Liver (tissue), 7 donors: ENCODE measurements at regions not wholly inside any gene's neighbourhood (a gene's known extent, or its start where the extent isn't known, plus 50 kb on each side); places are given as distances from the start of the nearest gene placed in this dataset.

Experiments
- DNase-seq: peaks from one replicate; pipeline ENCODE4 v3.0.0-alpha.2; 2017; ENCODE audit warnings: low spot score
- H3K27ac ChIP-seq, 2 donors: one replicate each; pipeline ENCODE4 v1.7.0; 2013; ENCODE audit warnings: inconsistent platforms in 2 of 2, low read length in 2 of 2, control low read depth in 1 of 2, low read depth in 1 of 2, mild to moderate bottlenecking in 1 of 2
- H3K27me3 ChIP-seq, 4 donors: one replicate each; pipeline versions ENCODE4 v1.6.1 to v1.7.0; 2013; ENCODE audit warnings: low read length in 3 of 4, inconsistent platforms in 1 of 4, mild to moderate bottlenecking in 1 of 4, moderate library complexity in 1 of 4; ENCODE audit not compliant: control insufficient read depth in 4 of 4, insufficient read depth in 4 of 4
- H3K36me3 ChIP-seq, 4 donors: one replicate each; pipeline versions ENCODE4 v1.6.1 to v1.7.0; 2013; ENCODE audit warnings: low read length in 3 of 4, mild to moderate bottlenecking in 3 of 4, low read depth in 1 of 4, moderate library complexity in 1 of 4; ENCODE audit not compliant: control insufficient read depth in 4 of 4, insufficient read depth in 3 of 4
- H3K4me1 ChIP-seq, 4 donors: one replicate each; pipeline versions ENCODE4 v1.6.1 to v1.7.0; 2013; ENCODE audit warnings: low read length in 3 of 4, mild to moderate bottlenecking in 3 of 4, moderate library complexity in 1 of 4; ENCODE audit not compliant: control insufficient read depth in 4 of 4, insufficient read depth in 4 of 4
- H3K4me3 ChIP-seq, 3 donors: one replicate each; pipeline versions ENCODE4 v1.6.1 to v1.7.0; 2013; ENCODE audit warnings: low read length in 3 of 3, control low read depth in 1 of 3, low read depth in 1 of 3, mild to moderate bottlenecking in 1 of 3
- H3K9ac ChIP-seq, 2 donors: one replicate each; pipeline ENCODE4 v1.7.0; 2013; ENCODE audit warnings: low read length in 2 of 2, mild to moderate bottlenecking in 2 of 2, moderate library complexity in 2 of 2, control low read depth in 1 of 2, low read depth in 1 of 2
- H3K9me3 ChIP-seq, 4 donors: one replicate each; pipeline versions ENCODE4 v1.6.1 to v1.7.0; 2013; ENCODE audit warnings: low read length in 3 of 4; ENCODE audit not compliant: control insufficient read depth in 4 of 4
- EGR1 ChIP-seq, 2 donors: IDR thresholded peaks; 2 replicates each; pipeline ENCODE4 v1.6.1; 2016 to 2018; ENCODE audit warnings: antibody characterized with exemption in 2 of 2, low read depth in 2 of 2
- FOXA2 ChIP-seq: IDR thresholded peaks from 2 replicates; pipeline ENCODE4 v1.6.1; 2016; ENCODE audit warnings: antibody characterized with exemption
- GABPA ChIP-seq, 2 donors: IDR thresholded peaks in 1 of 2; conservative IDR thresholded peaks in 1 of 2; 2 replicates each; pipeline ENCODE4 v1.6.1; 2016; ENCODE audit warnings: antibody characterized with exemption in 2 of 2, mild to moderate bottlenecking in 1 of 2, moderate library complexity in 1 of 2
- HNF4A ChIP-seq, 2 donors: conservative IDR thresholded peaks; 2 replicates each; pipeline ENCODE4 v1.6.1; 2016; ENCODE audit warnings: antibody characterized with exemption in 2 of 2, mild to moderate bottlenecking in 2 of 2
- HNF4G ChIP-seq: IDR thresholded peaks from 2 replicates; pipeline ENCODE4 v1.6.1; 2016; ENCODE audit warnings: antibody characterized with exemption
- JUND ChIP-seq, 2 donors: IDR thresholded peaks; 2 replicates each; pipeline ENCODE4 v1.6.1; 2016; ENCODE audit warnings: antibody characterized with exemption in 2 of 2
- MAX ChIP-seq: IDR thresholded peaks from 2 replicates; pipeline ENCODE4 v1.6.1; 2016; ENCODE audit warnings: antibody characterized with exemption
- NR2F2 ChIP-seq: IDR thresholded peaks from 2 replicates; pipeline ENCODE4 v1.6.1; 2016; ENCODE audit warnings: antibody characterized with exemption
- RAD21 ChIP-seq, 2 donors: IDR thresholded peaks; 2 replicates each; pipeline ENCODE4 v1.6.1; 2016; ENCODE audit warnings: antibody characterized with exemption in 2 of 2, mild to moderate bottlenecking in 2 of 2
- REST ChIP-seq: IDR thresholded peaks from 2 replicates; pipeline ENCODE4 v1.6.1; 2016; ENCODE audit warnings: antibody characterized with exemption, mild to moderate bottlenecking
- RXRA ChIP-seq, 2 donors: IDR thresholded peaks; 2 replicates each; pipeline ENCODE4 v1.6.1; 2017 to 2018; ENCODE audit warnings: antibody characterized with exemption in 2 of 2, mild to moderate bottlenecking in 1 of 2
- SP1 ChIP-seq: IDR thresholded peaks from 2 replicates; pipeline ENCODE4 v1.6.1; 2018; ENCODE audit warnings: antibody characterized with exemption, mild to moderate bottlenecking
- TAF1 ChIP-seq: conservative IDR thresholded peaks from 2 replicates; pipeline ENCODE4 v1.6.1; 2016; ENCODE audit warnings: antibody characterized with exemption, mild to moderate bottlenecking
- ZBTB33 ChIP-seq: IDR thresholded peaks from 2 replicates; pipeline ENCODE4 v1.6.1; 2016; ENCODE audit warnings: antibody characterized with exemption
- WGBS: extraction: QIAGEN DNeasy Blood & Tissue Kit; methylation state at CpG from one replicate; pipeline ENCODE4 v1.1.7; 2013; 5-methylcytosine and 5-hydroxymethylcytosine counted together
- donor health status: healthy.
- donor health status: healthy.
- donor health status: healthy.
- donor health status: healthy.

GRCh38 chr3:30341851-30342250, 264.6 kb upstream of the TGFBR2 start:
- WGBS = 82% methylated on average over 1 of the region's 1 CpG
- H3K9ac ChIP-seq = no peak overlapping the region
- H3K4me3 ChIP-seq = no peak overlapping the region
- no peaks in the 10 kb centered on the region for H3K9me3 ChIP-seq
- no peak for TF ChIP-seq NR2F2
- no peak for TF ChIP-seq SP1
- no peak for TF ChIP-seq GABPA (IDR thresholded peaks at IDR 0.05 in 1 of 2, conservative IDR thresholded peaks at IDR 0.05 in 1 of 2)
- no peak for TF ChIP-seq HNF4G
- TF ChIP-seq HNF4A (conservative IDR thresholded peaks at IDR 0.05) = no peak
- no peak for TF ChIP-seq RXRA (IDR thresholded peaks at IDR 0.05)
- TF ChIP-seq ZBTB33 = no peak
- no peak for DNase-seq
- H3K4me1 ChIP-seq = no peaks in the 10 kb centered on the region
- no peaks in the 10 kb centered on the region for H3K36me3 ChIP-seq
- peak overlapping the region in 1 of 2 donors; percentile 12 for H3K27ac ChIP-seq
- H3K27me3 ChIP-seq = no peaks in the 10 kb centered on the region

GRCh38 chr3:30342318-30343060, 263.9 kb upstream of the TGFBR2 start:
- WGBS = 72% methylated on average over 6 of the region's 6 CpGs
- no peak overlapping the region for H3K9ac ChIP-seq
- no peak for DNase-seq
- H3K9me3 ChIP-seq = no peaks in the 10 kb centered on the region
- no peak overlapping the region for H3K4me3 ChIP-seq
- H3K27me3 ChIP-seq = no peaks in the 10 kb centered on the region
- H3K4me1 ChIP-seq = no peaks in the 10 kb centered on the region
- peak overlapping the region in 1 of 2 donors; percentile 12 for H3K27ac ChIP-seq
- TF ChIP-seq RXRA (IDR thresholded peaks at IDR 0.05) (no peak), JUND (IDR thresholded peaks at IDR 0.05) (peak; percentile 65 to 73)
- no peaks in the 10 kb centered on the region for H3K36me3 ChIP-seq

- Histone ChIP-seq H3K27me3 (no peaks in the 10 kb centered on the region), H3K9ac (no peak overlapping the region), H3K27ac (no peak overlapping the region), H3K36me3 (no peaks in the 10 kb centered on the region), H3K4me1 (no peaks in the 10 kb centered on the region), H3K4me3 (no peak overlapping the region), H3K9me3 (no peaks in the 10 kb centered on the region)
- DNase-seq = no peak
- TF ChIP-seq TAF1 (no peak), HNF4G (no peak), FOXA2 (no peak), ZBTB33 (no peak), NR2F2 (peak; percentile 22), HNF4A (conservative IDR thresholded peaks at IDR 0.05) (no peak), MAX (no peak), RAD21 (IDR thresholded peaks at IDR 0.05) (peak in 1 of 2 donors; percentile 33), EGR1 (IDR thresholded peaks at IDR 0.05; ENCODE audit: low read depth in 2 of 2) (no peak), JUND (IDR thresholded peaks at IDR 0.05) (no peak), GABPA (IDR thresholded peaks at IDR 0.05 in 1 of 2, conservative IDR thresholded peaks at IDR 0.05 in 1 of 2) (no peak), REST (no peak)
- 83% methylated on average over 4 of the region's 4 CpGs for WGBS
Measured at GRCh38 chr3:30343067-30343831, 263.2 kb upstream of the TGFBR2 start.
